HG02763 (cell line): ENCODE measurements at regions not wholly inside any gene's neighbourhood (a gene's known extent, or its start where the extent isn't known, plus 50 kb on each side); places are given as distances from the start of the nearest gene placed in this dataset.

Source experiments
- ATAC-seq: cut with Tn5 transposase; IDR thresholded peaks from one replicate; pipeline ENCODE4 v1.9.1; 2021; ENCODE audit warnings: mild to moderate bottlenecking, moderate library complexity; ENCODE audit not compliant: unreplicated experiment

- ATAC-seq: no peak
Measured at GRCh38 chr3:157751386-157751785, 248.2 kb upstream of the VEPH1 start.

DNA sequence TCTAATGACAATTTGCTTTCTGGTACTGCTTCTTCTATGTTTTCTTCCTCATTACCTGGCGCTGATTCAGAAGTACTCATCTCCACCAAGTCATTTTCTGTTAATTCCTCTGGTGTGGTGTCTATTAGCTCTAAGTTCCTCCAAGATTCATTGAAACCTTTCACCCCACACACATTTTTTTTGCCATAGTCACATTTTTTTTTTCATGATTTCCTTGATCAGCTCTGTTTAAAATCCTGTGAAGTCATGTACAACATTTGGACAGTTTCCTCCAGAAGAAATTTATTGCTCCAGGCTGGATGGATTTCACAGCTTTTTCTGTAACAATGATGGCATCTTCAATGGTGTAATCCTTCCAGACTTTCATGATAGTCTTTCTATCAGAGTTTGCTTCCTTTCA lies 243.2 kb upstream of the VEPH1 start:
- ATAC-seq: no peak

DNA sequence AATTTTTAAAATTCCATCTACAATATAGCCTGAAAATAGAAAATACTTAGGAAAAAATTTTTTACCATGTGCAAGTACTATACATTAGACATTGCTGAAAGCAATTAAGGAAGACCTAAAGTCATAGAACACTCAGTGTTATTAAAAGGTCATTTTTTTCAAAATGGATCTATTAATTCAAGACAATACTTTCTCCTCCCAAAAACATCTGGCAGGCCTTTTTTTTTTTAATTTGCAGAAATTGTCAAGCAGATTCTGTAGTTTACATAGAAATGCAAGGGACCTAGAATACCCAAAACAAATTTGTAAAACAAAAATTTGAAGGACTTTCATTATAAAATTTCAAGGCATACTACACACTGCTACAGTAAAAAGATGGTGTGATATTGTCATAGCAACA lies 238.4 kb upstream of the VEPH1 start:
- no peak for ATAC-seq

DNA sequence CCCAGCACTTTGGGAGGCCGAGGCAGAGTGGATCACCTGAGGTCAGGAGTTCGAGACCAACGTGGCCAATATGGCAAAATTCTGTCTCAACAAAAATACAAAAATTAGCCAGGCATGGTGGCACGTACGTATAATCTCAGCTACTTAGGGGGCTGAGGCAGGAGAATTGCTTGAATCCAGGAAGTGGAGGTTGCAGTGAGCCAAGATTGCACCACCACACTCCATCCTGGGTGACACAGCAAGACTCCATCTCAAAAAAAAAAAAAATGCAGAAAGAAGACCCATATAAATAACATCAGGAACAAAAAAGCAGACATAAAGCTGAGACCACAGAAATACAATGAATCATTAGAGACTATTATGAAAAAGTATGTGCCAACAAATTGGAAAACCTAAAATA lies 235.2 kb upstream of the VEPH1 start:
- ATAC-seq: no peak

GRCh38 chr3:157718800-157719199 lies 215.6 kb upstream of the VEPH1 start:
- ATAC-seq: no peak

GRCh38 chr3:157713101-157713500 lies 209.9 kb upstream of the VEPH1 start:
- ATAC-seq: no peak

DNA sequence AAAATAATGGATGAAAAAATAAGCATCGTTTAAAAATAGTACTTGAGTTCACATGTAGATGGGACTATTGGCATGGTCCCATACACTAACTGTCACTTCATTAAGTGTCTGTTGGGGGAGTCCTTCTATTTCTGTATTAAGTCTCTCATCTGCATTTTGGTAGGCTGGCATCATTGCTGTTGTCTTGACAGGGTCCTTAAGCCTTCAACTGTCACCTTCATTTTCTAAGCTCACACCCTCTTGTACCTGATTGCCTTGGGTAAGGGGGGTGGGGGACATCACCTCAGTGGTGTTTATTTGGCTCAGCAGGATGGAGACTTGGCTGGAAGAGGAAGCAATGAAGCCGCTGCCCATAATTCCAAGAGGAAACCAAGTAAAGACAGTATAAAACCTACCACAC lies 202.0 kb upstream of the VEPH1 start:
- ATAC-seq: no peak

GRCh38 chr3:157700405-157700804 lies 197.2 kb upstream of the VEPH1 start:
- ATAC-seq: no peak

DNA sequence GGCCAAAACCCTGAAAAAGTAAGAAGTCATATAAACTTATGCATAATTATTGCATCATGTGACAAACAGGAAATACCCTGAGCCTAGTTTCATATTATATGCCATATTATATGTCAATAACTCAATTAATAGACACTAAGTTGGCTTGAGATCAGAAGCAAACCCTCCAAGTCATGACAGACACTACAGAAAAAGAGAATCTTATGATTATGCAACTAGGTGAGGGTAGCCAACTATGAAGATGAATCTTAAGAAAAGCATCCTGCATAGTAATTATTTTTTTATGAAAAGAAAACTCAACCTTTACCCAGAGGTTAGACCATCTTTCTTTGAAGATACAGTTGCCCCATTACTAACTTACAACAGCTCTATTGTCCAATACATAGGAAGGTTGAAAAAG lies 192.4 kb upstream of the VEPH1 start:
- no peak for ATAC-seq

DNA sequence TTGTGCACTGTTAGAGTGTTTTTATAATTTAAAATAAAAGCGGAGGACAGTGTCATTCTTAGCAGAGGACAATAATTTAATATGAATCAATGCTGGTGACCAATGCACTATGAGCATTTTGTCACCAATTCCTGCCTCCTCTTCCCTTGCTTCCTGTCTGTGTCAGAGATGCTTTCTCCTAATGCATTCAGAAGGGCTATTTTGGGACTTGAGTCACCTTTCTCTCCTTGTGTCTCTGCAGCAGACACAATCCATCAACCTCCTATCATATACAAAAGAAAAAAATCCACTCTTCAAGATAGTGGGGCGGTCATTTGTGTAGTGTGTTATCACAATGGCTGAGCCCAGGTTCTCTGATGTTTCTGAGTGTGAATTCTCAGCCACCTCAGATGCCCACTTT lies 191.9 kb upstream of the VEPH1 start:
- no peak for ATAC-seq

GRCh38 chr3:157693762-157694161 lies 190.5 kb upstream of the VEPH1 start:
- no peak for ATAC-seq

DNA sequence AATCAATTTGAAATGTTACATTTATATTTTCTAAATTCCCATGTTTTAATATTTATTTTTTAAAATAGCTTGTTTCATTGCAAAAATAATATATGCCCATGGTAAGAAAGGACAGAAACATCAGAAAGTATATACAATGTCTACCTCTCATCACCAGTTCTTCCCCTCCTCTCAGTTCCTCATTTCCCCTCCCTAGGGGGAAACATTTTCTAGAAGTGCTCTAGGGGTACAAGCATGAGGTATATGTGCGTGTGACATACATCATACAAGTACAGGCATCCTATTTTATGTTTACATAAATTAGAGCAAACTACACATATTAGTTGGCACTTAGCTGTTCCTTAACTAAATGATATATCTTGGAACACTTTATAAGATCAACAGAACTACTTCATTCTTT lies 189.3 kb upstream of the VEPH1 start:
- no peak for ATAC-seq

DNA sequence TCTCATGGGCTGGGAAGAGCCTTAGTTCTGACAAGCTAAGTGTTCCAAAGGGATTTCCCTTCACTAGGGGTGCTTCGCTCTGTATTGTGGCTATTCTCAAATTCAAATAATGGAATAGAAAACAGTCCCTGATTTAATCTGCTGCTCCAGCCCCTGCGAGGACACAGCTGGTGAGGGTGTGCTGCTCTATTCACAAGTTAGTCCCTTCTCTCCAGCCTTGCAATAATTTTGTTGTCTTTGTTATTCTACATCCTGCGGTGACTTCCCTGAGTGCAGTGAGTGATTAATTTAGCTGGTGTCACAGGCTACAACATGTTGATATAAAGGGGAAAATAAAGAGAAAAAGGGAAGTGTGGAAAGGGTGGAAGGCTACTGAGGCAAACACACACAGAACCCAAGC lies 180.5 kb upstream of the VEPH1 start:
- ATAC-seq: no peak

DNA sequence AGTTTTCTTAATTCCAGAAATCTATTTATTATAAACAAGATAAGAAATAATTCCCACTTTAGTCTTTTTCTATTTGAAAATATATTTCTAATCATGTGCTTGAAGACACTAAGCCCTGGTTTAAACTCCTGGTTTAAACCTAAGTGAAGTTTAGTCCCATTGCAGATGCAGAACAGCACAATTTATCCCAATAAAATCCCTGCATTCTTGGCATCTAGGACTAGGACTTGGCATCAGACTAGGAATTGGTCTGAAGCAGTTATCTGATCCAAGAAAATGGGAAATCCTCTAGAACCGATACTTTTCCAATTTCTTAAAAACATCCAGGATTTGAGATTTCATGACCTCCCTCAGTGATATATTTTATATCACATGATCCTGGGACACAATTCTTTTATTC lies 168.8 kb upstream of the VEPH1 start:
- no peak for ATAC-seq

DNA sequence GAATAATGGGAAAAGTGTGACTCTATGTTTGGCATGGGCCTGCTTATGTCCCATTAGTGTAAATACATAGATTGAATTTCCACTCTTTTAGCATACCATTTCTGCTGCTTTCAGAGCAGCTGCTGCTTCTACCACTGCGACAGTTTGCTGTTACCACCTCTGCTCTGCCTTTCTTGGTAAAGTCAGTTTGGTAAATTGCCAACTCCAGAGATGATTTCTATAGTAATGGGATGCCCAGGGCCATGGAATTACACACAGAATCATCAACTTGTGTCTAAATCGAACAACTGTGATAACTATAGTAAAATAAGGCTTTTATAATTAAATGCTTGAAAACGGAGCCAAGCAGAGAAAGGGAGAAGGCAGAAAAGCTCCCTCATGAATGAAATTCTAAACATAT lies 168.4 kb upstream of the VEPH1 start:
- ATAC-seq: no peak

DNA sequence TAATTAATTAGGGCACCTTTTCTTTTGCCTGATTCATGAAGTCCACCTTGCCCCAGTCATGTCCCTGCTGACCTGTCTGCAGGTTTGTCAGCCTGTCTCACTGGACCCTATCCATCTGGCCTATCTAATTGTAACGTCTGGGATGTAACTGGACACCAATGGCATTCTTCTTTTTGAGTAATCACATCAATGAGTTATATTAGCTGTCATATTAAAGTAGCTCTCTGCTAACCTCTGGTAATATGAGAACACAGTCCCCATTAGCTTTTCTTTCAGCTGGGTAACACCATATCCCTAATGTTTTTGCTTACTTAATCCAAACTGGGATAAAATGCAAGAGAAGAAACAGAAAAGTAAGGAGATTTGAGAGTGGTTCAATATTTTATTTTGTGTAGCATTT lies 166.2 kb upstream of the VEPH1 start:
- ATAC-seq: no peak

GRCh38 chr3:157667493-157667892 lies 164.3 kb upstream of the VEPH1 start:
- no peak for ATAC-seq

- ATAC-seq: no peak
Measured at GRCh38 chr3:157662171-157662570, 159.0 kb upstream of the VEPH1 start.

DNA sequence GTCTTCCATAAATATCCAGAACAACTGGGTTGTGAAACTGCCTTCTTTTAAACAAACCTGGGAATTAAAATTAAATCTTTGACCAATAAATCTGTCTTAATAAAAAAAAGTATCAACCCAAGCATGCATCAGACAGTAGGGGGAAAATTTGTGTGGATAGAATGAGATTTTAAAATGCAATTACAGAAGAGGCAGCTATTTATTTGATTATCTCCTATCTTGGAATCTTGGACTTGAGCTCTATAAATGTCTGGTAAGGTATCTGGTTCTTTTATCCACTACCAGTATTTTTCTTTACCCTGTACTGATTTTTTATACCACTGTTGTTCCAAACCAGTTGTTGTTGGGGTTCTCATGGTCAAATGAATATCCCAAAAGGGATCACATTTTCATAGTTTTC lies 157.6 kb upstream of the VEPH1 start:
- no peak for ATAC-seq

DNA sequence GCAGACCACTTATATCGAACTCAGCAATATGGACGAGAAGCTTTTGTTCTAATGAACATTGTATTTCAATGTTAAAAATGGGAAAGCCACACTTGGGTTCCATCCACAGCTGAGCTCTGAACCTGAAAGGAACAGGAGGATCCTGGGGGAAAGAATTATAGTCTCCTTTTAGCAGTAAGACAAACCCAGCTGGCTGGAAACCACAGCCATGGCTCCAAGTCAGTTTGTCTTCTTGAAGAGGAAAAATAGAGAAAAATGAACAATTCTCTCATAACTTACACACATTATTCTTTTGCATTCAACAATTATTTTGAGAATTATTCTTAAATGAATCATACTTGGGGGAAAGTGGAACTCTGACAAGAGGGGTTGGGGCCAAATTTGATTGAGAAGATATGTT lies 149.2 kb upstream of the VEPH1 start:
- ATAC-seq: no peak

GRCh38 chr3:157650699-157651098 lies 147.5 kb upstream of the VEPH1 start:
- no peak for ATAC-seq

DNA sequence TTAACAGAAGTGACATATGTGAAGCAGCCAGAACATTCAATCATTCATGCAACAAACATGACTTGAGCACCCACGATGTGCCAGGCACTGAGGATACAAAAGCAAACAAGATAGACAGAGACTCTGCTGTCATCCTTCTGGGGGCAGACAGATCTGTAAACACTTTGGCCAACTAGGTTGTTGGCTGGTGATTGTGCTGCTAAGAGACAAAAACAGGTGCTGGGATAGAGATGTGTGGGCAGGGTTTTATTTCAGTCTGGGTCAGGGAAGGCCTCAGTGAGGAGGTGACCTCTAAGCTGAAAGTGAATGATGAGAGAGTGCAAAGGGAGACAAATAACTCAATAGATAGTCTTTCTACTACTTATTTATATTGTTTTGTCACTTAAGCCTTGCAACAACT lies 147.0 kb upstream of the VEPH1 start:
- ATAC-seq: no peak

GRCh38 chr3:157649511-157649910 lies 146.3 kb upstream of the VEPH1 start:
- ATAC-seq: no peak

GRCh38 chr3:157647820-157648219 lies 144.6 kb upstream of the VEPH1 start:
- ATAC-seq: no peak
